CD14-positive monocyte (primary cell): ENCODE measurements at regions not wholly inside any gene's neighbourhood (a gene's known extent, or its start where the extent isn't known, plus 50 kb on each side); places are given as distances from the start of the nearest gene placed in this dataset.

ENCODE experiments used
- DNase-seq, 3 donors: peaks; one replicate each; pipeline ENCODE4 v3.0.0-alpha.2; 2011 to 2022
- H2AFZ ChIP-seq: 2 replicates; pipeline ENCODE4 v1.6.0; 2012; ENCODE audit warnings: mild to moderate bottlenecking, low read depth, low read length, inconsistent platforms; ENCODE audit not compliant: insufficient read depth, poor library complexity, severe bottlenecking
- H3K27ac ChIP-seq, 2 donors: 1 replicate in 1 of 2; 2 replicates in 1 of 2; pipeline ENCODE4 v1.5.1; 2012 to 2013; ENCODE audit warnings: low read length in 2 of 2, control low read depth in 1 of 2, inconsistent platforms in 1 of 2, low read depth in 1 of 2, mild to moderate bottlenecking in 1 of 2
- H3K27me3 ChIP-seq, 2 donors: one replicate each; pipeline versions ENCODE4 v1.6.0 to v1.6.1; 2011 to 2013; ENCODE audit warnings: low read length in 2 of 2; ENCODE audit not compliant: control insufficient read depth in 2 of 2, insufficient read depth in 2 of 2
- H3K36me3 ChIP-seq, 2 donors: replicated peaks in 1 of 2; 1 replicate in 1 of 2; 2 replicates in 1 of 2; pipeline versions ENCODE4 v1.5.1 to v1.6.1; 2012 to 2013; ENCODE audit warnings: low read length in 2 of 2, control low read depth in 1 of 2, inconsistent platforms in 1 of 2, mild to moderate bottlenecking in 1 of 2; ENCODE audit not compliant: insufficient read depth in 2 of 2, control insufficient read depth in 1 of 2
- H3K4me1 ChIP-seq, 2 donors: 1 replicate in 1 of 2; 2 replicates in 1 of 2; pipeline versions ENCODE4 v1.5.1 to v1.6.1; 2012 to 2013; ENCODE audit warnings: low read length in 2 of 2, control low read depth in 1 of 2, inconsistent platforms in 1 of 2, mild to moderate bottlenecking in 1 of 2, moderate library complexity in 1 of 2; ENCODE audit not compliant: insufficient read depth in 2 of 2, control insufficient read depth in 1 of 2
- H3K4me2 ChIP-seq: replicated peaks from 2 replicates; pipeline ENCODE3; 2012; ENCODE audit warnings: low read length, moderate library complexity, mild to moderate bottlenecking; ENCODE audit not compliant: poor library complexity, severe bottlenecking; ENCODE audit errors: extremely low read depth
- H3K4me3 ChIP-seq, 3 experiments: fragments of 200-600 bp in 1 of 3; sonication (generic) in 1 of 3; replicated peaks in 1 of 3; 1 replicate in 2 of 3; 2 replicates in 1 of 3; pipeline ENCODE4 v1.5.1; 2011 to 2013; ENCODE audit warnings: low read length in 3 of 3, mild to moderate bottlenecking in 3 of 3, control low read depth in 2 of 3, low read depth in 2 of 3, inconsistent platforms in 1 of 3, moderate library complexity in 1 of 3
- H3K79me2 ChIP-seq: 2 replicates; pipeline ENCODE4 v1.6.0; 2012; ENCODE audit warnings: mild to moderate bottlenecking, control low read depth, inconsistent platforms, low read length, moderate library complexity; ENCODE audit not compliant: insufficient read depth
- H3K9ac ChIP-seq: 2 replicates; pipeline ENCODE4 v1.6.0; 2017; ENCODE audit warnings: low read length, mild to moderate bottlenecking; ENCODE audit not compliant: insufficient read depth, poor library complexity, severe bottlenecking
- H3K9me3 ChIP-seq, 2 donors: replicated peaks in 1 of 2; 1 replicate in 1 of 2; 2 replicates in 1 of 2; pipeline versions ENCODE4 v1.5.1 to v1.6.1; 2012 to 2013; ENCODE audit warnings: low read length in 2 of 2, control low read depth in 1 of 2; ENCODE audit not compliant: control insufficient read depth in 1 of 2, insufficient read depth in 1 of 2
- H4K20me1 ChIP-seq: 2 replicates; pipeline ENCODE4 v1.6.0; 2012; ENCODE audit warnings: mild to moderate bottlenecking, low read length, control low read depth, moderate library complexity; ENCODE audit not compliant: insufficient read depth
- H3K27ac Mint-ChIP-seq, 7 donors: one replicate each; pipeline ENCODE4 v1.8.0; 2020; ENCODE audit warnings: mild to moderate bottlenecking in 7 of 7, mixed read lengths in 7 of 7, moderate library complexity in 6 of 7, inconsistent platforms in 2 of 7
- H3K27me3 Mint-ChIP-seq, 3 donors: one replicate each; pipeline ENCODE4 v1.8.0; 2021 to 2022; ENCODE audit warnings: low read depth in 3 of 3, mild to moderate bottlenecking in 3 of 3, mixed read lengths in 3 of 3, moderate library complexity in 3 of 3, inconsistent platforms in 1 of 3
- H3K36me3 Mint-ChIP-seq, 2 donors: one replicate each; pipeline ENCODE4 v1.8.0; 2020; ENCODE audit warnings: mixed read lengths in 2 of 2, inconsistent platforms in 1 of 2, mild to moderate bottlenecking in 1 of 2
- H3K4me1 Mint-ChIP-seq: one replicate; pipeline ENCODE4 v1.8.0; 2020; ENCODE audit warnings: mild to moderate bottlenecking, mixed read lengths
- H3K4me3 Mint-ChIP-seq, 2 donors: one replicate each; pipeline ENCODE4 v1.8.0; 2020; ENCODE audit warnings: mild to moderate bottlenecking in 2 of 2, mixed read lengths in 2 of 2, moderate library complexity in 1 of 2
- H3K9me3 Mint-ChIP-seq, 7 donors: one replicate each; pipeline ENCODE4 v1.8.0; 2020 to 2022; ENCODE audit warnings: mixed read lengths in 7 of 7, mild to moderate bottlenecking in 6 of 7, moderate library complexity in 6 of 7, inconsistent platforms in 2 of 7
- WGBS: methylation state at CpG from one replicate; pipeline ENCODE4 v1.1.5; 2013; ENCODE audit warnings: missing lambda C conversion rate; ENCODE audit not compliant: insufficient coverage; 5-methylcytosine and 5-hydroxymethylcytosine counted together
- intact Hi-C, 2 donors: fragments of 100-400 bp; cut with micrococcal nuclease; formaldehyde crosslinking; loops; one replicate each; pipeline versions ENCODE4 v1.15.0 to v1.15.1; 2023
- TF ChIP-seq, protein P1 (sequence below): fragments of 200-600 bp; IDR thresholded peaks from one replicate; pipeline ENCODE4 v1.8.0; 2022; ENCODE audit warnings: antibody characterized with exemption, mild to moderate bottlenecking

DNA sequence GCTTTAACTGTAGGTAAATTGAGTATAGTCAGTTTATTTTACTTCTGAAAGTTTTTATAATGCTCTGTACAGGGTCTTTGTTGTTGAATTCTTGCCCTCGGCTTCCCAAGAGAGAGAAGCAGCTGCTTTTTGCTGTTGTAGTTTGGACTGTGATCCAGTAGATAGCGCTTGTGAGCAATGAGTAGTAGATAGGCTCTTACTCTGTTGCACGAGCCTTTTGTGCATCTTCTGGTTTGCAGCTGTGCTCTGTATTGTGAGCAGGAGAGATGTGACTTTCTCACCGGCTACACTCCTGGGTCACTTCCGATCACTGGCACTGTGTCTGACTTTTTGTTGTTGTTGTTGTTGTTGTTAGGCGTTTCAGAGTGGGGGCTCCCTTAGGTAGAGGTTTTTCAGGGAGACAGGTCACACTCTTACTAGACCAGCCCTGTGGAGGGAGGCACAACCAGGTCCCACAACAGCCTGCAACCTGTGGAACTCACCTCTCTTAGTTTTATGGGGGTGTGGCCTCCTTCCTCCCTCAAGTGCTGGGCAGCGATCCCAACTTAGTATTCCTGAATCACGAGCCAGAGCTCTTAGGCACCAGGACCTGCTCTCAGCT, 822.1 kb upstream of the GALNTL6 start:
- Mint-ChIP-seq H3K27ac (no peak overlapping the region), H3K36me3 (no peaks in the 10 kb centered on the region)
- 8% methylated on average over 4 of the region's 8 CpGs for WGBS

GRCh38 chr4:170988446-170988845, 824.8 kb upstream of the GALNTL6 start:
- H3K4me2 ChIP-seq = no peak overlapping the region
- H3K27ac Mint-ChIP-seq = no peak overlapping the region
- H3K4me1 ChIP-seq = no peaks in the 10 kb centered on the region
- H3K9me3 Mint-ChIP-seq = peaks cover 1 to 9% (median 4%) of the 10 kb centered on the region in 7 donors
- no peak overlapping the region for H3K27ac ChIP-seq
- no peaks in the 10 kb centered on the region for H3K4me1 Mint-ChIP-seq
- TF ChIP-seq, protein P1, sequence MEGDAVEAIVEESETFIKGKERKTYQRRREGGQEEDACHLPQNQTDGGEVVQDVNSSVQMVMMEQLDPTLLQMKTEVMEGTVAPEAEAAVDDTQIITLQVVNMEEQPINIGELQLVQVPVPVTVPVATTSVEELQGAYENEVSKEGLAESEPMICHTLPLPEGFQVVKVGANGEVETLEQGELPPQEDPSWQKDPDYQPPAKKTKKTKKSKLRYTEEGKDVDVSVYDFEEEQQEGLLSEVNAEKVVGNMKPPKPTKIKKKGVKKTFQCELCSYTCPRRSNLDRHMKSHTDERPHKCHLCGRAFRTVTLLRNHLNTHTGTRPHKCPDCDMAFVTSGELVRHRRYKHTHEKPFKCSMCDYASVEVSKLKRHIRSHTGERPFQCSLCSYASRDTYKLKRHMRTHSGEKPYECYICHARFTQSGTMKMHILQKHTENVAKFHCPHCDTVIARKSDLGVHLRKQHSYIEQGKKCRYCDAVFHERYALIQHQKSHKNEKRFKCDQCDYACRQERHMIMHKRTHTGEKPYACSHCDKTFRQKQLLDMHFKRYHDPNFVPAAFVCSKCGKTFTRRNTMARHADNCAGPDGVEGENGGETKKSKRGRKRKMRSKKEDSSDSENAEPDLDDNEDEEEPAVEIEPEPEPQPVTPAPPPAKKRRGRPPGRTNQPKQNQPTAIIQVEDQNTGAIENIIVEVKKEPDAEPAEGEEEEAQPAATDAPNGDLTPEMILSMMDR = no peak
- H3K27me3 Mint-ChIP-seq = no peaks in the 10 kb centered on the region
- intact Hi-C loops = no loop called here
- H3K4me3 Mint-ChIP-seq = no peak overlapping the region
- H3K36me3 Mint-ChIP-seq = no peaks in the 10 kb centered on the region
- H3K9me3 ChIP-seq = no peaks in the 10 kb centered on the region
- no peak for DNase-seq
- H3K27me3 ChIP-seq = no peaks in the 10 kb centered on the region
- no peaks in the 10 kb centered on the region for H3K79me2 ChIP-seq
- WGBS = no CpG with 5 or more reads among the region's 1 CpG
- H3K36me3 ChIP-seq = no peaks in the 10 kb centered on the region
- H3K4me3 ChIP-seq = no peak overlapping the region
- H2AFZ ChIP-seq = no peak overlapping the region
- no peak overlapping the region for H3K9ac ChIP-seq
- H4K20me1 ChIP-seq = no peaks in the 10 kb centered on the region

More for the DNA sequence above, 822.1 kb upstream of the GALNTL6 start:
- H3K4me1 Mint-ChIP-seq = no peaks in the 10 kb centered on the region
- Histone ChIP-seq H3K4me3 (no peak overlapping the region), H4K20me1 (no peaks in the 10 kb centered on the region), H3K4me1 (no peaks in the 10 kb centered on the region), H3K4me2 (no peak overlapping the region), H3K36me3 (no peaks in the 10 kb centered on the region), H3K9me3 (no peaks in the 10 kb centered on the region), H3K27ac (no peak overlapping the region), H3K27me3 (no peaks in the 10 kb centered on the region), H3K9ac (no peak overlapping the region), H3K79me2 (no peaks in the 10 kb centered on the region), H2AFZ (no peak overlapping the region)
- TF ChIP-seq, protein P1 = no peak
- H3K27me3 Mint-ChIP-seq = no peaks in the 10 kb centered on the region
- no peak overlapping the region for H3K4me3 Mint-ChIP-seq
- DNase-seq = no peak
- intact Hi-C loops = no loop called here
- peaks cover 0 to 4% (median 2%) of the 10 kb centered on the region in 7 donors for H3K9me3 Mint-ChIP-seq
